ENCODE measurements at regions not wholly inside any gene's neighbourhood (a gene's known extent, or its start where the extent isn't known, plus 50 kb on each side); places are given as distances from the start of the nearest gene placed in this dataset.

DNA sequence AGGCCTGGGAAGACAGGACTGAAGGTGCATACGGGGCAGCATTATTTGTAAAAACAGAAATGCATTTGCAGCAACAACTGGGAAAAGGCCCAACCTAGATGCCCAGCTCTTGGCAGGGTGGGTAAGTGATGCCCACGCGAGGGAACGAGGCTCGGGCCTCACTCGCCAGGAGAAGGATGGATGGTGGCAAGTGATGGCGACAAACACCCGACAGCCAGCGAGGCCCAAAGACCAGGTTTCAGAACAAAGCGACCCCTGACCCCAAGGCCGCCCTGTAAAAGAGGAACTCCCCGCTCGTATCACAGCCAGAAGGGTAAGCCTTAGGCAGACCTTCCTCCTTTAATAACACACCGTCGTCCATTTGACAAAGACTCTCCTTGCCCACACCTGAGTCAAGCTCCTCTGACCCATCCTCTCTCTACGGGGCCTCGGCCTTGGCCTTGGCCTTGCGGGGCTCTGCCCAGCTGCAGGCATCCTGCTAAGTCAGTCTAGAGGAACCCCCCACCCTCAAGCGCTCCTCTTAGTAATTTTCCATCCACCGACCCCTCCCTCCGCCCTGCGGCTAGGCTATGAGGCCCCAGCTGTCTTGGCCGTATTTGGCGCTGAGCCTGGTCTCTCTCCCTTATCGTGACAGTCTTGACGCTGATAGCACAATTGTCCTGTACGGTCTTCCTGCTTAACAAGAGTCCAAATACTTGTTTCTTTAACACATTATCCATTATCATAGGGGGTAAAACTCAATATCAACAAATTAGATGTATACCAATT is 80.2 kb downstream of the NCOR2 start:
- H3K4me3 ChIP-seq (ENCODE audit: low read length): no peak overlapping the region
- H3K27ac ChIP-seq (ENCODE audit: low read length): no peak overlapping the region
- H3K79me2 ChIP-seq (ENCODE audit: low read length): peaks cover 36% of the 10 kb centered on the region
- peaks cover 11% of the 10 kb centered on the region; the same call in 1 of the 2 replicates for H3K4me1 ChIP-seq (ENCODE audit: low read length)
- no peak overlapping the region for H3K4me2 ChIP-seq (ENCODE audit: low read length)
- H3K27me3 ChIP-seq (ENCODE audit: low read depth, low read length): no peaks in the 10 kb centered on the region
- peaks cover 20% of the 10 kb centered on the region for H3K36me3 ChIP-seq (replicated peaks; ENCODE audit: low read depth, low read length)
- H2AFZ ChIP-seq (ENCODE audit: low read depth, low read length): no peak overlapping the region
- H4K20me1 ChIP-seq (ENCODE audit: insufficient read depth, low read length): peaks cover 73% of the 10 kb centered on the region
- no peak overlapping the region for H3K9ac ChIP-seq (ENCODE audit: low read length)
- TF ChIP-seq, protein P1, sequence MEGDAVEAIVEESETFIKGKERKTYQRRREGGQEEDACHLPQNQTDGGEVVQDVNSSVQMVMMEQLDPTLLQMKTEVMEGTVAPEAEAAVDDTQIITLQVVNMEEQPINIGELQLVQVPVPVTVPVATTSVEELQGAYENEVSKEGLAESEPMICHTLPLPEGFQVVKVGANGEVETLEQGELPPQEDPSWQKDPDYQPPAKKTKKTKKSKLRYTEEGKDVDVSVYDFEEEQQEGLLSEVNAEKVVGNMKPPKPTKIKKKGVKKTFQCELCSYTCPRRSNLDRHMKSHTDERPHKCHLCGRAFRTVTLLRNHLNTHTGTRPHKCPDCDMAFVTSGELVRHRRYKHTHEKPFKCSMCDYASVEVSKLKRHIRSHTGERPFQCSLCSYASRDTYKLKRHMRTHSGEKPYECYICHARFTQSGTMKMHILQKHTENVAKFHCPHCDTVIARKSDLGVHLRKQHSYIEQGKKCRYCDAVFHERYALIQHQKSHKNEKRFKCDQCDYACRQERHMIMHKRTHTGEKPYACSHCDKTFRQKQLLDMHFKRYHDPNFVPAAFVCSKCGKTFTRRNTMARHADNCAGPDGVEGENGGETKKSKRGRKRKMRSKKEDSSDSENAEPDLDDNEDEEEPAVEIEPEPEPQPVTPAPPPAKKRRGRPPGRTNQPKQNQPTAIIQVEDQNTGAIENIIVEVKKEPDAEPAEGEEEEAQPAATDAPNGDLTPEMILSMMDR (IDR thresholded peaks at IDR 0.05; ENCODE audit: low read depth, low read length): no peak
- TF ChIP-seq EZH2phosphoT487 (IDR thresholded peaks at IDR 0.05; ENCODE audit: low read depth): no peak
- no peaks in the 10 kb centered on the region for H3K9me3 ChIP-seq (ENCODE audit: insufficient read depth, low read length)

DNA sequence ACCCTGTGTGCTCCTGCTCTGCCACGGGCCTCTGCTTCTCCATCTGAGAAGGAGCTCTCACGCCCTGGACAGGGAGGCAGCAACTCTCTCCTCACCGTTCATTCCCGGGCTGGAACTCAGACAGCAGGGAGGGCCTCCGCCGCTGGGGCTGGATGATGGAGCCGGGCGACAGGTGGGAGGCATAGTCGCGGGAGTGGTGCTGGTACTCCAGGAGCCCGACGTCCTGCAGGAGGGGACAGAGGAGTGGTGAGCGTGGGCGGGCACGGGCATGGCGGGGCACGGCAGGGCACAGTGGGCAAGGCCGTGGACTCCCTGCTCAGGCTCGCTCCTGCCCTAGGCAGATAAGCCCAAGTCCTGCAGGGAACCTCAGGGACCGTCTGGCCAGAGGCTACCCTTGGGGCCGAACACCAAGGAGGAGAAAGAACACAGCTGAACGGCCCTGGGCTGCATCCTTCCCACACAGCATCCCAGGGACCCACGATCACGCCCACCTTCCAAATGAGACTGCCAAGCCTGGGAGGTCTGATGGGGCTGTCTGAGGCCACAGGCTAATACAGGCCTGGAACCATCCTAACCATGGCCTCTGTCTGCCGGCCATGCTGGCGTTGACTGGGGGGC is 81.0 kb downstream of the NCOR2 start:
- no peak overlapping the region for H2AFZ ChIP-seq (ENCODE audit: low read depth, low read length)
- no peaks in the 10 kb centered on the region for H3K27me3 ChIP-seq (ENCODE audit: low read depth, low read length)
- peaks cover 17% of the 10 kb centered on the region for H3K36me3 ChIP-seq (replicated peaks; ENCODE audit: low read depth, low read length)
- H3K9me3 ChIP-seq (ENCODE audit: insufficient read depth, low read length): no peaks in the 10 kb centered on the region
- peaks cover 65% of the 10 kb centered on the region for H4K20me1 ChIP-seq (ENCODE audit: insufficient read depth, low read length)
- H3K4me2 ChIP-seq (ENCODE audit: low read length): no peak overlapping the region
- H3K9ac ChIP-seq (ENCODE audit: low read length): no peak overlapping the region
- TF ChIP-seq, protein P1 (IDR thresholded peaks at IDR 0.05; ENCODE audit: low read depth, low read length): no peak
- TF ChIP-seq EZH2phosphoT487 (IDR thresholded peaks at IDR 0.05; ENCODE audit: low read depth): no peak
- H3K27ac ChIP-seq (ENCODE audit: low read length): no peak overlapping the region
- H3K4me3 ChIP-seq (ENCODE audit: low read length): no peak overlapping the region
- H3K4me1 ChIP-seq (ENCODE audit: low read length): peaks cover 11% of the 10 kb centered on the region; the same call in 1 of the 2 replicates
- peaks cover 28% of the 10 kb centered on the region for H3K79me2 ChIP-seq (ENCODE audit: low read length)

DNA sequence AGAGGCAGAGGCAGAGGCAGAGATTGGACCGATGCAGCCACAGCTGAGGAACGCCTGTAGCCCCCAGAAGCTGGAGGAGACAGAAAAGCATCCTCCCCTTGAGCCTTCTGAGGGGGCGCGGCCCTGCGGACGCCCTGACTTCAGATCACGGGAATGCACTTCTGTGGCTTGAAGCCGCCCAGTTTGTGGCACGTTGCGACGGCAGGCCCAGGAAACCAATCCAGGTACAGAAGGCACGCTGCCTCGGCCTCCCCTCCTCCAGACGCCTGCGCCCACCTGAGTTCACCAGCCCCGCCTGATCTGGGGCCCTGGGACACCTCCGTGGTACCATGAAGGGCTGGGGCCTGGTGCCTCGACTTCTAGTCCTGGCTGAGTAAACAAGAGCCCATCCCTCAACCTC is 82.0 kb downstream of the NCOR2 start:
- Histone ChIP-seq H2AFZ (ENCODE audit: low read depth, low read length) (no peak overlapping the region), H3K9ac (ENCODE audit: low read length) (no peak overlapping the region), H3K9me3 (ENCODE audit: insufficient read depth, low read length) (no peaks in the 10 kb centered on the region), H3K4me2 (ENCODE audit: low read length) (no peak overlapping the region), H3K4me1 (ENCODE audit: low read length) (peaks cover 18% of the 10 kb centered on the region), H3K27ac (ENCODE audit: low read length) (no peak overlapping the region), H4K20me1 (ENCODE audit: insufficient read depth, low read length) (peaks cover 55% of the 10 kb centered on the region), H3K4me3 (ENCODE audit: low read length) (no peak overlapping the region), H3K27me3 (ENCODE audit: low read depth, low read length) (no peaks in the 10 kb centered on the region), H3K36me3 (replicated peaks; ENCODE audit: low read depth, low read length) (peaks cover 22% of the 10 kb centered on the region), H3K79me2 (ENCODE audit: low read length) (peaks cover 19% of the 10 kb centered on the region)
- TF ChIP-seq, protein P1 (IDR thresholded peaks at IDR 0.05; ENCODE audit: low read depth, low read length): no peak
- TF ChIP-seq EZH2phosphoT487 (IDR thresholded peaks at IDR 0.05; ENCODE audit: low read depth): no peak

DNA sequence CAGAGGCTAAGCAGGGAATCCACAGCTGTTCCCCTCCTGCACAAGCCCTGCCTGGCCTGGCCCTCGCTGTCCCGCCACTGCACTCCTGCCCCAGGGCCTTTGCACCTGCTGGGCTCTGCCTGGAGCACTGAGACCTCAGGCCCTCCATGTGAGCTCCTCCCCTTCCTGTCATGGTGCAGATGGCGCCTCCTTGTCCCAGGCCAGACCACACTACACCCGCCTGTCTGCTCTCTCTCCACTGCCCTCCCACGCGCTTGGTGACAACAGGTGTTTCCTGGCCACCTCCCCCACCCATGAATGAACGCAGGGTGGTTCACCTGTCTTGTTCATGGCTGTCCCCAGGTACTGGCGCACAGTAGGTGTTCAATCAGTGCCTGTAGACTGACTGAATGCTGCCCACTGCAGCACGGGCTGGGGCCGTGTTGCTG is 82.9 kb downstream of the NCOR2 start:
- peaks cover 16% of the 10 kb centered on the region for H3K79me2 ChIP-seq (ENCODE audit: low read length)
- no peak overlapping the region for H3K9ac ChIP-seq (ENCODE audit: low read length)
- peaks cover 30% of the 10 kb centered on the region for H3K36me3 ChIP-seq (replicated peaks; ENCODE audit: low read depth, low read length)
- no peak overlapping the region for H3K4me3 ChIP-seq (ENCODE audit: low read length)
- H3K27ac ChIP-seq (ENCODE audit: low read length): no peak overlapping the region
- no peak overlapping the region for H3K4me2 ChIP-seq (ENCODE audit: low read length)
- peaks cover 22% of the 10 kb centered on the region for H3K4me1 ChIP-seq (ENCODE audit: low read length)
- no peak overlapping the region for H2AFZ ChIP-seq (ENCODE audit: low read depth, low read length)
- TF ChIP-seq, protein P1 (IDR thresholded peaks at IDR 0.05; ENCODE audit: low read depth, low read length): no peak
- TF ChIP-seq EZH2phosphoT487 (IDR thresholded peaks at IDR 0.05; ENCODE audit: low read depth): no peak
- H3K9me3 ChIP-seq (ENCODE audit: insufficient read depth, low read length): no peaks in the 10 kb centered on the region
- H3K27me3 ChIP-seq (ENCODE audit: low read depth, low read length): no peaks in the 10 kb centered on the region
- H4K20me1 ChIP-seq (ENCODE audit: insufficient read depth, low read length): peaks cover 52% of the 10 kb centered on the region

All from OCI-LY3 (cell line).